HG02678 (cell line): ENCODE measurements at regions not wholly inside any gene's neighbourhood (a gene's known extent, or its start where the extent isn't known, plus 50 kb on each side); places are given as distances from the start of the nearest gene placed in this dataset.
A peak's percentile ranks its signal among the peaks of the same experiment; 100 is the strongest.
"Not testable (repeated sequence)": the region's sequence is repeated elsewhere in the genome, so short reads cannot be mapped to it uniquely, and the experiment has no call there.

Experiments used
- ATAC-seq: cut with Tn5 transposase; IDR thresholded peaks from one replicate; pipeline ENCODE4 v1.9.1; 2021; ENCODE audit warnings: mild to moderate bottlenecking, moderate library complexity; ENCODE audit not compliant: unreplicated experiment

DNA sequence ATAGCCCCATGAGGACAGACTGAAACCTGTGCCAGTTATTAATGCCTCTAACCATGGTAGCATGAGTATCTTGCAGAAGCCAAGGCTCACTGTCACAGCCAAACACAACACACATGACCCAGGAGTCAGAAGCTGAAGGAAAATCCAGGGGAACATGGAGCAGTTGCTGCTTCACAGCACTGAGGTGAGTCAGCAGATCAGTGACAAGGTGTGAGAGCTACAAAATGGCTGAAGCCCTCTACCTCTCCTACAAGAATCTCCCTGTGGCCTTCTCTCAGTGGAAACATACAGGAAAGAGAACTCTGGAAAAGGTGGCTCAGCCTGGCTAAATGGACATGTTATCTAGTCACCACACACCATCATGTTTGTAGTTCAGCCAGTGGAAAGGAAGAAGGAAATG is 93.5 kb downstream of the NAB1 start:
- ATAC-seq, result no peak

DNA sequence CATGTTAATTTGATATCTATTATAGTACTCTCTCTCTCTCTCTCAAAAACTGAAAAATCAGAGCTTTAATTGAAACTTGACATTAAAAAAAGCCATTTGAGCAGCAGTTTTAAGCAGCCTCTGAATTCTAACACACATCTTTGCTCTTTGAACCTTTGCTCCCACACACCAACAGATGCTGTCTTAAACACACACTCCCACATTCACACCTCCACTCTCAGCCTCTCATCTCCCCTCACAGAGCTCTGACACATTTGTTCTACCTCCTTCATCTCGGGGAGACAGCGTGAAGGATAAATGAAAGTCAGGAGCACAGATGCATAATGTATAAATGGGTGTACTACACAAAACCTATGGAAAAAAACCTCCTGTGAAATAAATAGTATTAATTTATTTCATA is 95.2 kb downstream of the NAB1 start:
- ATAC-seq, result no peak

DNA sequence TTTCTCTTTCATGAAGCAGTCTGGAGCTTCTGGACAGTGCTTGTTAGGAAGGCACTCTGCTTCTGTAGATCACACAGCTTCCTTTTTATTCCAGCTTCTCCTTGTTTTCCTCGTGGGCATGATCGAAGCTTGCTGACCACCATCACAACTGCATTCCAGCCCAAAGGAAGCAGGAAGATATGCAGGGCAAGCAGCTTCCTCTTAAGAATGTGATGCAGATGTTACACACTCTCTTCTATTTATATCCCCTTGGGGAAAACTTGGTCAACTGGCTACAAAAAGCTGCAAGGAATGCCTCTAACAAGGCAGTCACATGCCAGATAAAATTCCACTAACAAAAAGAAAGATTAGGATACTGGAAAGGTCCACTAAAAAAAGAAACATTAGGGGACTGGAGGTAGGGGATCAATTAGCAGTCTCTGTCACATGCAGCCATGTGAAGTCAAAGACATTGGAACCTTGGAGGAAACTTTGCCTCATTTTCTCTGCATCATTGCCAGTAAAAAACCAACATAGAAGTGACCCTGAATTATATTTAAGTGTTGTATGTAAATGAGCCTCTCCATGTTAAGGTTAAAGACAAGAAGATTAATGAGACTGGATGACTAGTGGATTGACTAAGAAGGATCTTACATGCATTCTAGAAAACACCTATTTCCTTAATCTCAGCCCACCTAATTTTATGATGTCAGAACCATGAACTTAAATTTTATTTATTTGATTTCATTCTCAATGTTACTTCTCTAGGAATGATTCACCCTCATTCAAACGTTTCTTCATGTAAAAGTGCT is 98.3 kb downstream of the NAB1 start:
- no peak for ATAC-seq

DNA sequence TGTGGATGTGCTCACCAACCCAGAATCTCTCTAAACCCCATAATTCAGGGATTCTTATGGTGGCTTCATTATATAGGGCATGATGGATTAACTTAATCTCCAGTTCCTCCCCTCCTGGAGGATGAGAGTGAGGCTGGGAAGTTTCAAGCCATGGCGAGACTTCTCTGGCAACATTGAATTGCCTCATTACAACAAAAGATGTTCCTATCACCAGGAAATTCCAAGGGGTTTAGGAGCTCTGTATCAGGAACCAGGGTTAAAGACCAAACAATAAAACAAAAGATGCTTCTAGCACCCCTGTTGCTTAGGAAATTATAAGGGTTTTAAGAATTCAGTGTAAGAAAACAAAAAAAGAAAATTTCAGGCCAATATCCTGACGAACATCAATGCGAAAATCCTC is 100.1 kb downstream of the NAB1 start:
- no peak for ATAC-seq

DNA sequence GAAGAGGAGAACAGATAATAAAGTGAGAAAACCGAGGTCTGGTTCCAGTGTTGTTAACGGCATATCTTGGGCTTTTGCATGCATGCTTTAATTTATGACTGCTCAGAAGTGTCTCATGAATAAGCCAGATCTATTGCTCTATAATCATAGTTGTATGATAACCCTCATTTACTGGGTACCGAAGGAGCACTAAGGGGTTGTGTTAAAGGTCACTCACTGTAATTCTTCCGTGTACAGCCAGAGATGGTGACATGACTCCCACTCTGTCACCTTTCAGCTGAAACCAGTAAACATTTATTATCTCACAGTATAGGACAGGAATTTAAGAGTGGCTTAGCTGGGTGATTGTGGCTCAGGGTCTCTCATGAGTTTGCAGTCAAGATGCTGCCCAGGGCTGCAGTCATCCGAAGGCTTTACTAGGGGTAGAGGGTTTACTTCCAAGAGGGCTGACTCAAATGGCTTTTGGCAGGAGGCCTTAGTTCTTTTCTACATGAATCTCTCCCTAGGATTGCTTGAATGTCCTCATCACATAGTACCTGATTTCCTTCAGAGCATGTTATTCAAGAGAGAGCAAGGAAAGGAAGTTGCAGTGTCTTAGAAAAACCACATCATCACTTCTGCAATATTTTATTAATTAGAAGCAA is 107.0 kb downstream of the NAB1 start:
- no peak for ATAC-seq

DNA sequence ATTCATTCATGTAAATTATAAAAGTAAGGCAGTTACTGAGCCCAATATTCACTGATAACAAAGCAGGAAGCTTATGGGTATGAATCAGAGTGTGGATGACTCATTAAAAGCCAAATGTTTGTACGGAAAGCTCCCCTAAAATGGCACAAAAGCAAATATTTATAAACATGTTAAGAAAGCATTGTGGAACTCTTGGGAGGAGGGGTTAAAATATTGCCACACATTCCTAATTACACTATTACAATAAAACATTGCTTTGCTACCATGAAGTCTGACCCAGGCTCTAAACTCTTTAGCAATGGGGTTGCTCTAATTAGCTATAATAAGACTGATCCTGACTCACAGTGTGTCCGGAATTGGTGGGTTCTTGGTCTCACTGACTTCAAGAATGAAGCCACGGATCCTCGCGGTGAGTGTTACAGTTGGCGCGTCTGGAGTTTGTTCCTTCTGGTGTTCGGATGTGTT is 110.9 kb downstream of the NAB1 start:
- no peak for ATAC-seq

DNA sequence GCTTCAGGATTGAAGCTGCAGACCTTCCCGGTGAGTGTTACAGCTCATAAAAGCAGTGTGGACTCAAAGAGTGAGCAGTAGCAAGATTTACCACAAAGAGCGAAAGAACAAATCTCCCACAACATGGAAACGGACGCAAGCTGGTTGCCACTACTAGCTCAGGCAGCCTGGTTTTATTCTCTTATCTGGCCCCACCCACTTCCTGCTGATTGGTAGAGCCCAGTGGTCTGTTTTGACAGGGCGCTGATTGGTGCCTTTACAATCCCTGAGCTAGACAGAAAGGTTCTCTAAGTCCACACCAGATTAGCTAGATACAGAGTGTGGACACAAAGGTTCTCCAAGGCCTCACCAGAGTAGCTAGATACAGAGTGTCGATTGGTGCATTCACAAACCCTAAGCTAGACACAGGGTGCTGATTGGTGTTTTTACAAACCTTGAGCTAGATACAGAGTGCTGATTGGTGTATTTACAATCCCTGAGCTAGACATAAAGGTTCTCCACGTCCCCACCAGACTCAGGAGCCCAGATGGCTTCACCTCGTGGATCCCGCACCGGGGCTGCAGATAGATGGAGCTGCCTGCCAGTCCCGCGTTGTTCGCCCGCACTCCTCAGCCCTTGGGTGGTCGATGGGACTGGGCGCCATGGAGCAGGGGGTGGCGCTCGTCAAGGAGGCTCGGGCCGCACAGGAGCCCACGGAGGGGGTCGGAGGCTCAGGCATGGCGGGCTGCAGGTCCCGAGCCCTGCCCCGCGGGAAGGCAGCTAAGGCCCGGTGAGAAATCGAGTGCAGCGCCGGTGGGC is 111.7 kb downstream of the NAB1 start:
- not testable (repeated sequence) for ATAC-seq

DNA sequence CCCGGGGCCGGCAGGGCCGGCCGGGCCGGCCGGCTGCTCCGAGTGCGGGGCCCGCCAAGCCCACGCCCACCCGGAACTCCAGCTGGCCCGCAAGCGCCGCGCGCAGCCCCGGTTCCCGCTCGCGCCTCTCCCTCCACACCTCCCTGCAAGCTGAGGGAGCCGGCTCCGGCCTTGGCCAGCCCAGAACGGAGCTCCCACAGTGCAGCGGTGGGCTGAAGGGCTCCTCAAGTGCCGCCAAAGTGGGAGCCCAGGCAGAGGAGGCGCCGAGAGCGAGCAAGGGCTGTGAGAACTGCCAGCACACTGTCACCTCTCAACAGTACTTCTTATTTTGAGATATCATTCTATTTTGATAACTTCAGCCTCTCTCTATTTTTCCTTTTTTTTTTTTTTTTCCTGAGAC is 112.3 kb downstream of the NAB1 start:
- not testable (repeated sequence) for ATAC-seq

DNA sequence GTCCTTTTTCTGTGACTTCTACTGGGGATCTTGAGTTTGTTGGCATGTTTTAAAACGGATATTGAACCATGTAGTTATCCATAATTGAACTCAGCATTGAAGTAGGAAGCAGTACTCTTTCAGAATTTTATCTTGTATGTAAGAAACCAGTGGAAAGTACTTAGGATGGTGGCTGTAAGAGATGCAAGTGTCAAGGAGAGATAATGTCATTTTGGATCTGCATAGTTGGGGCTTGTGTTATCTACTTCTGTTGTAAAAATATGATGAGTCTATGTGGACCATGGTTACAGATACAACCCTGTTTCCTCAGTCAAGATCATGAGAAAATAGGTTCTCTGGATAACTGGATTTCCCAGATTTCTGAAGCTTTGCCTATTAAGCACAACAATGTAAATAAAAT is 113.7 kb downstream of the NAB1 start:
- no peak for ATAC-seq

DNA sequence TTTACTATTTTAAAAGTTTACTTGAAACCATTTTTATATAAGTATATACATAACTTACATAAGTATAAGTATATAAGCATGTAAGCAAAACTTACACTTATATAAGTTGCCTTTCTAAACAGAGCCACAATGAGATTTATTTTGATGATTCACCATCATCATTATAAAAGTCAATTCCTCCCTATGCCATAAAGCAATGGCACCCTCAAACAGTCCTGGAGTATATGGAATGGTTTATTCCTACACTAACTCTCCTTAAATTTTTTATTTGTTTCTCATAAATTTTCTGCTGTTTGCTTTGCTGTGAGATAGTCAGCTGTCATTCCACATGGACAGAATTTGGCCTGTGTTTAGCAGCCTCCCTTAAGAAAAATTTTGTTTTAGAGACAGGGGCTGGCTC is 114.2 kb downstream of the NAB1 start:
- ATAC-seq, result no peak

DNA sequence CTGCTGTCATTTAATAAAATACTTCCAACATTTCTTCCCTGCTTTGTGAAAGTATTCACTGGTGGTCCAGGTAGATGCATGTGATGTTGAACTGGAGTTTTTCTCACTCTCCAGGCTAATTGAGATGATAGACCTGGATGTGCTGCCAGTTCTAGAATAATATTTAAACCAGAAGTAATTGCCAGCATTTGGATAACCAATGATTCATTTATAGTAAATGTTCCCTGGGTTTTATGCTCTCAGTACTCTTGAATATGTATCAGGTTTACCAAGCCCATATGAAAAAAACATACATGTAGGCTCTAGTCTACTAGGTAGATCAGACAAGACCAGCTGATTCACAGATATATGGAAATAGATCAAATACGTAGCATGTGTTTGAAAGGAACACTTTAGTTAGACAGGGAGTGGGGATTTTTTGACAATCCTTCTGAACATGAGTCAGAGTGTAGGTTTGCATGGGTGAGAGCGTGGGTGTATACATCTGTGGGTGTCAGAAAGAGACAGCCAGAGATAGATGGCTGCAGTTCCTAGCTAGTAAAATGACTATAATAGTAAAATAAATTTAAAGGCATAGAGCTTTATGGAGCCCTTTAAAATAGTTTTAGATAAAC is 115.1 kb downstream of the NAB1 start:
- ATAC-seq, result peak; percentile 78

DNA sequence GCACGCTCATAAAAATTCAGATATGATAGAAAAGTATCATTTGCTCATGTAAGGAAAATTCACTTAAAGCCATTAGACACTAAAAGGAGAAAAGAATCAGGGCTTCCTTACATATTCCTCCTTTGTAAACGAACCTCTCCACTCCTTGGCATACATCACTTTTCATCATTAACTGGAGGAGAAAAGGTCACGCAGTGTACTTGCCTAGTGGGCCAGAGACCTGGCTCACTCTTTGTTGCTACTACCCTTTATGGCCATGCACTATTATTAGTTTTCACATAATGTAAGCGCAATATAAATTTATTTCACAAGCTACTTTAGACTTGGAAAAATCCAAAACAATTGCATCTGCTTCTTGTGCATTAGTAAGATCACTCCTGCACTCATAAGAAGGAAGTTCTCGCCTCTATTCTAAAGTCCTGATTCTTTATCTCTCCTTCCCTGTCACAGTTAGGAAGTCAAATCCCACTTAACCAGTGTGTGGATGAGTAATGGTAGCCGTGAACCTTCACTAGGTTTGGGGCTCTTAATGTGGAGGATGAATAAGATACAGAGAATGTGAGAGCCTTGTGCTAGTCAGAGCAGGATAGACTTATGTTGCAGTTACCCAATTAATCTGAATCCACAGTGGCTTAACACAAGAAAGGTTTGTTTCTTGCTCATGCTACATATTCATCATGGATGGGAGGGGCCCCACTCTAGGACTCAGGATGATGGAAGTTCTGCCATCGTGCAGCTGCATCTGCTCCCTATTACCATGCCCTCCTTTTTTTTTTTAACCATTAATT is 115.0 kb upstream of the GLS start:
- ATAC-seq, result no peak

DNA sequence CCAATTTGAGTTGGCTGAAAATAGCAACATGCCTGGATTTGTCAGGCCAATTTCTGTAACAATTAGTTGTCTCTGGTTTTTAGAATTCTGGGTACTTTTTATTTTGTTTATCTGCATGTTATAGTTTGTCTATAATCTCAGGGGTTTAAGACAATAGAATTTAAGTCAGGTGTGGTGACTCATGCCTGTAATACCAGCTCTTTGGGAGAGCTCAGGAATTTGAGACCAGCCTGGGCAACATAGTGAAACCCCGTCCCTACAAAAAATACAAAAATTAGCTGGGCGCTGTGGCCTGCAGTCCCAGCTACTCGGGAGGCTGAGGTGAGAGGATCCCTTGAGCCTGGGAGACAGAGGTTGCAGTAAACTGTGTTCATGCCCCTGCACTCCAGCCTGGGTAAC is 114.4 kb upstream of the GLS start:
- no peak for ATAC-seq

DNA sequence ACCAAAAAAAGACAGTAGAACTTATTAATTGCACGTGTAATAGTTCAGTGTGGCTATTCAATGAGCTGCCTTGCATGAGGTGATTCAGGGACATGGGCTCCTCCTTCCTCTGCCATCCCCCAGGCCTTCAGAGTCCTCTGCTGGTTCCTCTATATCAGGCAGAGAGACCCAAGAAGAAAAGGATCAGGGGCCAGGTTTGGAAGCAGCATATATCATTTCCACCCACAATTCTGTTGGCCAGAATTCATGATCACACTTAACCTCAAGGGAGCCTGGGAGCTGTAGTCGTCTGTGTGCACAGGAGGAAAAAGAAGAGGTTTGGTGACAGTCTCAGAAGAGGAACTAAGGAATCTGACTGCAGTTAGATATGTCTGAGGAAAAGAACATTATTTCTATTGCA is 114.0 kb upstream of the GLS start:
- no peak for ATAC-seq

DNA sequence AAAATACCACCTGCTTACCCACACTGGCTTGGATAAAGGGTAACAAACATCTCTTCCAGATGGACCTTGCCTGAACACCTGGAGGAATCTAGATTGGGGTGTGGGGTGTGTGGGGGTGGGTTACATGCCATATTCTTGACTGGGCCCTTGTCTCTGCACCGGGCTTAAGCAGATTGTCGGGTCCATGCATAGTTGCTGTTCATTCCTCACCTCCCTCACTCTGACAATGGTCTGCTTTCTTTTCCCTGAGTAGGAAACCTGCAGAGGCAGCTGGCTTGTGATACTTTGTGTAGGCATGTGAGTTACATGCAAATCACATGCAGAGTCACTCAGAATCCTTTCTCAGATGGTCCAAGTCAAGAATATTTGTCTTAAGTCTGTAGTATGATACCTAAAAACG is 112.8 kb upstream of the GLS start:
- ATAC-seq, result no peak

DNA sequence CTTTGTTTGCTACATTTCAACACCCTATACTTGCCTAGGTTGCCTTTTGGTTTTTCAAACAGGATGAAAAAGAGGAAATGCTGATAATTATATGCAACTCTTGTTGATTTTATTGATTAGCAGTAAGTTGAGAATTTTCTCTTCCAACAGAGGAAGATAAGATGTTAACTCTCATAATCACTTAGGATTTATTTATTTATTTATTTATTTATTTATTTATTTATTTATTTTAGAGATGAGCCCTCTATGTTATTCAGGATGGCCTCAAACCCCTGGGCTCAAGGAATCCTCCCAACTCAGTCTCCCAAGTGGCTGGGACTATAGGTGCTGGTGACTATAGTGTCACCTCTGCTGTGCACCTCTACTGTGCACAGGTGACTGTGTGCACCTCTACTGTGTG is 111.4 kb upstream of the GLS start:
- ATAC-seq, result no peak

DNA sequence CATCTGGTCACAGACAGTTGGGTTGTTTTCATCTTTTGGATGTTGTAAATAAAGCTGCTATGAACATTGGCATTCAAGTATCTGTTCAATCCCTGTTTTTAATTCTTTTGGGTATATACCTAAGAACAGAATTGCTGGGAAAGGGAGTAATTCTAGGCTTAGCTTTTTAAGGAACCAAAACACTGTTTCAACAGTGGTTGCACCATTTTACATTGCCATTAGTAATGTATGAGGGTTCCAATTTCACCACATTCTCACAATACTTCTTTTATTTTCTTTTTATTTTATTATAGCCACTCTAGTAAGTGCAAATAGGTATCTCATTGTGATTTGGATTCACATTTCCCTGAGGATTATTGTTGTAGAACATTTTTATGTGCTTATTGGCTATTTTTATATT is 108.9 kb upstream of the GLS start:
- ATAC-seq, result no peak

DNA sequence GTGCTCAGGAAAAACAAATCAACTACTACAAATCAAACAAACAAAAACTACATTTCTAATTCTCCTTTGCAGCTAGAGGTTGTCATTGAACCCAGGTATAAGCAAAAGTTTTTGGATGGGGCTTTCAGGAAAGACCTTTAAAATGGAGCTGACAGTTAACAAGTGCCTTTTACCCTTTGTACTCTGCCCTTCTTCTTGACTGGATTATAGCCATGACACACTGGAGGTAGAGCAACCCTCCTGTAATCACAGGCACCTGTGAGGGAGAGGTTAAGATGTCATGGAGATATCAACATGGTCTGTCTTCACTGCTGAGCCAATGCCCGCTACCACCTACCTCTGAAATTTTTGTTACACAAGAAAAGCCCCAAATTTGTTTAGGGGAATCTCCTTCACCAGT is 100.0 kb upstream of the GLS start:
- no peak for ATAC-seq

DNA sequence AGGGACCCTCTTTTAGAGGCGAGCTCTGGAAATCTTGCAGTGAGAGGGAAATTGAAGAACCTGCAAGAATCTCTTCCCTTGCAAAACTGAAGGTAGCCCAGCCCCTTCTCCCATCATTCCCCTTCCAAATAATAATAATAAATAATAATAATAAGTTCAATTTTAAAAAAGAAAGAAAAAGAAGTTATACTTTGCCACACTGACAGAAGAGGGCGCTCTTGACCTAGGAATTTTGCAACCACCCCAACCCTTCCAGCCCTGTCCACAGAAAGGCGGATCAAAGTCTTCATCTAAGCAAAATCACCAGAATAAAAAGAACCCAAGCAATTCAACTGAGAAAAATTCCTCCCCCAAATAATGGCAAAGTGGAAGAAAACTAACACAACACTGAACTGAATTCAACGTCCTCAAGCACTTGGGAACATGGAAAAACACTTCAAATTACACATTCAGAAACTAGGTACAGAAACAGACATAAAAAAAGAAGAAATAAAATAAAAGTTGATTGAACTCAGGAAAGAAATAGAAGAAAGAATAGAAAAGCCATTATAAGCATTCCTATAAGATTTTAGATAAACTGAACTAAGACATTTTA is 98.9 kb upstream of the GLS start:
- no peak for ATAC-seq

DNA sequence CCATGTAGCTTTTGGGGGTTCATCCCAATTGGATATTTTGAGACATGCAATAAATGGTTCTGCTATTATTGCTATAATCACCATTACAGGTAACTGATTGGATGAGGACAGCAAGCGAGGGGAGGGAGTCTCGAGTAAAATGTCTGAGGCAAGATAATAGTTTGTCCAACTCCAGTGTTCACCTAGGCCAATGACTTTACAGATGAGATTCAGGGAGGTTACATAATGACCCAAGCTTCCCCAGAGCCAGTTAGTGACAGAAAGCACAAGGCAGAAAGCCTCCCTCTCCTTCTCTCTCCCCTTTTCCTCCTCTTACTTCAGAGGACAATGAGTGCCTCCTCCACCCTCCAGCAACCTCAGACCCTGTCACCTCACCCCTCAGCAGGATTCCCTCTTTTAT is 98.4 kb upstream of the GLS start:
- ATAC-seq, result no peak
